Inflammatory macrophage treated with lipopolysaccharide for 4 hours (primary cell): ENCODE measurements at regions not wholly inside any gene's neighbourhood (a gene's known extent, or its start where the extent isn't known, plus 50 kb on each side); places are given as distances from the start of the nearest gene placed in this dataset.
"Not testable (repeated sequence)": the region's sequence is repeated elsewhere in the genome, so short reads cannot be mapped to it uniquely, and the experiment has no call there.

Experiments used
- DNase-seq: peaks from one replicate; pipeline ENCODE4 v3.0.0-alpha.2; 2020

- DNase-seq, result no peak
Observed at GRCh38 chr12:131381716-131382430, 329.0 kb upstream of the SFSWAP start.

- DNase-seq, result no peak
Observed at GRCh38 chr12:131383291-131383690, 327.6 kb upstream of the SFSWAP start.

- no peak for DNase-seq
Observed at GRCh38 chr12:131383741-131384543, 326.9 kb upstream of the SFSWAP start.

GRCh38 chr12:131384544-131384855 is 326.4 kb upstream of the SFSWAP start:
- no peak for DNase-seq

- no peak for DNase-seq
Observed at GRCh38 chr12:131385313-131386166, 325.4 kb upstream of the SFSWAP start.

- no peak for DNase-seq
Observed at GRCh38 chr12:131386167-131386521, 324.7 kb upstream of the SFSWAP start.

GRCh38 chr12:131386781-131387180 is 324.1 kb upstream of the SFSWAP start:
- DNase-seq, result no peak

GRCh38 chr12:131387281-131388163 is 323.4 kb upstream of the SFSWAP start:
- DNase-seq, result no peak

GRCh38 chr12:131388164-131389053 is 322.5 kb upstream of the SFSWAP start:
- not testable (repeated sequence) for DNase-seq

GRCh38 chr12:131389054-131390013 is 321.6 kb upstream of the SFSWAP start:
- no peak for DNase-seq

GRCh38 chr12:131390412-131391334 is 320.2 kb upstream of the SFSWAP start:
- DNase-seq, result no peak

- DNase-seq, result no peak
Observed at GRCh38 chr12:131391399-131391798, 319.5 kb upstream of the SFSWAP start.

GRCh38 chr12:131394752-131395151 is 316.1 kb upstream of the SFSWAP start:
- not testable (repeated sequence) for DNase-seq

- not testable (repeated sequence) for DNase-seq
Observed at GRCh38 chr12:131395209-131395684, 315.6 kb upstream of the SFSWAP start.

GRCh38 chr12:131395971-131396573 is 314.8 kb upstream of the SFSWAP start:
- no peak for DNase-seq

GRCh38 chr12:131397493-131398181 is 313.3 kb upstream of the SFSWAP start:
- no peak for DNase-seq

- DNase-seq, result no peak
Observed at GRCh38 chr12:131399000-131399399, 311.9 kb upstream of the SFSWAP start.
